Vagina (tissue), 2 donors: ENCODE measurements at regions not wholly inside any gene's neighbourhood (a gene's known extent, or its start where the extent isn't known, plus 50 kb on each side); places are given as distances from the start of the nearest gene placed in this dataset.

Experiments
- POLR2A ChIP-seq, 2 donors: fragments of 450-650 bp; IDR thresholded peaks; one replicate each; pipeline ENCODE4 v1.6.1; 2017; ENCODE audit warnings: antibody characterized with exemption in 2 of 2, mild to moderate bottlenecking in 2 of 2, moderate library complexity in 2 of 2
- TF ChIP-seq, protein P1 (sequence below), 3 experiments: fragments of 450-650 bp in 2 of 3; fragments of 200-600 bp in 1 of 3; sonication (generic) in 1 of 3; IDR thresholded peaks; one replicate each; pipeline ENCODE4 v1.5.1; 2017 to 2019; ENCODE audit warnings: antibody characterized with exemption in 3 of 3, mild to moderate bottlenecking in 2 of 3, moderate library complexity in 2 of 3

DNA sequence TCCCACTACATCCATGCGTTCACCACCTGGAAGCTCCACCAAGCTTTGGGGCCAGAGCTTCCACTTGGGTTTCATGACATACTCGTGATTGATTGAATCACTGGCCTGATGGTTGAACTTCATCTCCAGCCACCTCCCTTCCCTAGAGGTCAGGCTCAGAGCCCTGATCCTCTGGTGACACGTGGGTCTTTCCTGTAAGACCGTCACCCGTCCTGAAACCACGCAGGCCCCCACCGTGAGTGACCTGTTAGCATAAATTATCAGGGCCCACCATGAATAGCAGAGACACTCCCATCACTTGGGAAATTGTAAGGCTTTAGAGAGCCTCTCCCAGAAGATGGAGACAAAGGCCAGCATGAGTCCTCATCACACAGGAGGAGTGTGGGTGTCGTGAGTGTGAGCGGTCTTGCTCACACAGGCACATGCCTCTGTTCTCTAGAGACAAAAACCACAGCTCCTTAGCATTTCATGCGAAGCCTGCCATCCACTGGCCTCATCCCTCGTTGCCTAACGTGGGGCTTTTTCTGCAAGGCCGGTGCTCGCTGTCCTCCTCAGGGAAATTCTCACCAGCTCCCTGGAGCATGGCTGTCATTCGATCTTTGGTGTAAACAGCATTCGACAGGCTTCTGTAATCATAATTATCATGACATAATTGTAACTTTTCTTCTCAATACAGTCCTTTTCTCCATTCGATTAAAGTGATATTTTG is 65.1 kb upstream of the DUSP22 start:
- TF ChIP-seq, protein P1, sequence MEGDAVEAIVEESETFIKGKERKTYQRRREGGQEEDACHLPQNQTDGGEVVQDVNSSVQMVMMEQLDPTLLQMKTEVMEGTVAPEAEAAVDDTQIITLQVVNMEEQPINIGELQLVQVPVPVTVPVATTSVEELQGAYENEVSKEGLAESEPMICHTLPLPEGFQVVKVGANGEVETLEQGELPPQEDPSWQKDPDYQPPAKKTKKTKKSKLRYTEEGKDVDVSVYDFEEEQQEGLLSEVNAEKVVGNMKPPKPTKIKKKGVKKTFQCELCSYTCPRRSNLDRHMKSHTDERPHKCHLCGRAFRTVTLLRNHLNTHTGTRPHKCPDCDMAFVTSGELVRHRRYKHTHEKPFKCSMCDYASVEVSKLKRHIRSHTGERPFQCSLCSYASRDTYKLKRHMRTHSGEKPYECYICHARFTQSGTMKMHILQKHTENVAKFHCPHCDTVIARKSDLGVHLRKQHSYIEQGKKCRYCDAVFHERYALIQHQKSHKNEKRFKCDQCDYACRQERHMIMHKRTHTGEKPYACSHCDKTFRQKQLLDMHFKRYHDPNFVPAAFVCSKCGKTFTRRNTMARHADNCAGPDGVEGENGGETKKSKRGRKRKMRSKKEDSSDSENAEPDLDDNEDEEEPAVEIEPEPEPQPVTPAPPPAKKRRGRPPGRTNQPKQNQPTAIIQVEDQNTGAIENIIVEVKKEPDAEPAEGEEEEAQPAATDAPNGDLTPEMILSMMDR (IDR thresholded peaks at IDR 0.05) = no peak
- TF ChIP-seq POLR2A (IDR thresholded peaks at IDR 0.05) = no peak
